GM18526 (cell line): ENCODE measurements at regions not wholly inside any gene's neighbourhood (a gene's known extent, or its start where the extent isn't known, plus 50 kb on each side); places are given as distances from the start of the nearest gene placed in this dataset.

Experiments used
- POLR2A ChIP-seq: IDR thresholded peaks from 3 replicates; pipeline ENCODE4 v1.6.1; 2011; ENCODE audit not compliant: insufficient read length; ENCODE audit errors: extremely low read depth

GRCh38 chr5:91257301-91257700 lies 125.8 kb downstream of the ARRDC3 start:
- TF ChIP-seq POLR2A: no peak

- no peak for TF ChIP-seq POLR2A
Observed at GRCh38 chr5:91256142-91256524, 127.0 kb downstream of the ARRDC3 start.

- TF ChIP-seq POLR2A: no peak
Observed at GRCh38 chr5:91255396-91256141, 127.5 kb downstream of the ARRDC3 start.

GRCh38 chr5:91252916-91253315 lies 130.2 kb downstream of the ARRDC3 start:
- no peak for TF ChIP-seq POLR2A

- TF ChIP-seq POLR2A: no peak
Observed at GRCh38 chr5:91245871-91246270, 137.2 kb downstream of the ARRDC3 start.

- no peak for TF ChIP-seq POLR2A
Observed at GRCh38 chr5:91245074-91245452, 138.1 kb downstream of the ARRDC3 start.

- no peak for TF ChIP-seq POLR2A
Observed at GRCh38 chr5:91244380-91245073, 138.6 kb downstream of the ARRDC3 start.

- no peak for TF ChIP-seq POLR2A
Observed at GRCh38 chr5:91243852-91244251, 139.3 kb downstream of the ARRDC3 start.

- no peak for TF ChIP-seq POLR2A
Observed at GRCh38 chr5:91243286-91243685, 139.8 kb downstream of the ARRDC3 start.

- no peak for TF ChIP-seq POLR2A
Observed at GRCh38 chr5:91240175-91240574, 142.9 kb downstream of the ARRDC3 start.

GRCh38 chr5:91235271-91235694 lies 147.8 kb downstream of the ARRDC3 start:
- no peak for TF ChIP-seq POLR2A

- TF ChIP-seq POLR2A: no peak
Observed at GRCh38 chr5:91232523-91232922, 150.6 kb downstream of the ARRDC3 start.

- TF ChIP-seq POLR2A: no peak
Observed at GRCh38 chr5:91229031-91229727, 153.9 kb downstream of the ARRDC3 start.

- no peak for TF ChIP-seq POLR2A
Observed at GRCh38 chr5:91228188-91228587, 154.9 kb downstream of the ARRDC3 start.

GRCh38 chr5:91225848-91226686 lies 157.1 kb downstream of the ARRDC3 start:
- no peak for TF ChIP-seq POLR2A
